Suprapubic skin (tissue), 4 donors: ENCODE measurements at regions not wholly inside any gene's neighbourhood (a gene's known extent, or its start where the extent isn't known, plus 50 kb on each side); places are given as distances from the start of the nearest gene placed in this dataset.

Experiments used
- POLR2A ChIP-seq, 2 donors: fragments of 450-650 bp; IDR thresholded peaks; one replicate each; pipeline ENCODE4 v1.6.1; 2017; ENCODE audit warnings: antibody characterized with exemption in 2 of 2, mild to moderate bottlenecking in 2 of 2, moderate library complexity in 2 of 2
- POLR2AphosphoS5 ChIP-seq, 3 donors: sonication (generic); formaldehyde crosslinking; IDR thresholded peaks; one replicate each; pipeline ENCODE4 v1.6.1; 2017; ENCODE audit warnings: antibody characterized with exemption in 3 of 3
- TF ChIP-seq, protein P1 (sequence below), 2 donors: fragments of 200-600 bp in 1 of 2; fragments of 450-650 bp in 1 of 2; sonication (generic) in 1 of 2; IDR thresholded peaks; one replicate each; pipeline ENCODE4 v1.5.1; 2016 to 2019; ENCODE audit warnings: antibody characterized with exemption in 2 of 2, mild to moderate bottlenecking in 1 of 2, moderate library complexity in 1 of 2

DNA sequence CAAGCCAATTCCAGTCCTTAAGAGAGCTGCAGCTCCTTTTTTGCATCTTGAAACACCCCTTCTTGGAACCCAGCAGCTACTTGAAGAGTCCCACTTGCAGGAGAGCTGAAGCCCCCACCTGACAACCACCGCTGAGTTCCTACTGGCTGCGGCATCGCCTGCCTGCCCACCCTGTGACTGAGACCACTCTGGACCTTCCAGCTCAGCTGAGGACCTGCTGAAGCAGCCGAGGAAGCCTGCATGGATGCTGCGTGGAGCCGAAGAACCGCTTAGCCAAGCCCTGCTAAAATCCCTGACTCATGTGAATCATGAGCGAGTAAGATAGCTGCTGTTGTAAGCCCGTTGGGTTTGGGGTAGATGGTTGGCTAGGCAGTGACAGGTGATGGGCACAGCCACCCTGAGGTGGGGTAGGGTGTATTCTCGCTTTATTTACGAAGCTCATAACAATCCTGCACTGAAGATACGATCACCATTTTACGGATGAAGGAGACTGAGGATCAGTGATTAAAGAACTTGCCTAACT, 78.4 kb downstream of the INHBB start:
- TF ChIP-seq, protein P1, sequence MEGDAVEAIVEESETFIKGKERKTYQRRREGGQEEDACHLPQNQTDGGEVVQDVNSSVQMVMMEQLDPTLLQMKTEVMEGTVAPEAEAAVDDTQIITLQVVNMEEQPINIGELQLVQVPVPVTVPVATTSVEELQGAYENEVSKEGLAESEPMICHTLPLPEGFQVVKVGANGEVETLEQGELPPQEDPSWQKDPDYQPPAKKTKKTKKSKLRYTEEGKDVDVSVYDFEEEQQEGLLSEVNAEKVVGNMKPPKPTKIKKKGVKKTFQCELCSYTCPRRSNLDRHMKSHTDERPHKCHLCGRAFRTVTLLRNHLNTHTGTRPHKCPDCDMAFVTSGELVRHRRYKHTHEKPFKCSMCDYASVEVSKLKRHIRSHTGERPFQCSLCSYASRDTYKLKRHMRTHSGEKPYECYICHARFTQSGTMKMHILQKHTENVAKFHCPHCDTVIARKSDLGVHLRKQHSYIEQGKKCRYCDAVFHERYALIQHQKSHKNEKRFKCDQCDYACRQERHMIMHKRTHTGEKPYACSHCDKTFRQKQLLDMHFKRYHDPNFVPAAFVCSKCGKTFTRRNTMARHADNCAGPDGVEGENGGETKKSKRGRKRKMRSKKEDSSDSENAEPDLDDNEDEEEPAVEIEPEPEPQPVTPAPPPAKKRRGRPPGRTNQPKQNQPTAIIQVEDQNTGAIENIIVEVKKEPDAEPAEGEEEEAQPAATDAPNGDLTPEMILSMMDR (IDR thresholded peaks at IDR 0.05): no peak
- TF ChIP-seq POLR2A (IDR thresholded peaks at IDR 0.05) (no peak), POLR2AphosphoS5 (IDR thresholded peaks at IDR 0.05) (no peak)
